ENCODE measurements at regions not wholly inside any gene's neighbourhood (a gene's known extent, or its start where the extent isn't known, plus 50 kb on each side); places are given as distances from the start of the nearest gene placed in this dataset.

DNA sequence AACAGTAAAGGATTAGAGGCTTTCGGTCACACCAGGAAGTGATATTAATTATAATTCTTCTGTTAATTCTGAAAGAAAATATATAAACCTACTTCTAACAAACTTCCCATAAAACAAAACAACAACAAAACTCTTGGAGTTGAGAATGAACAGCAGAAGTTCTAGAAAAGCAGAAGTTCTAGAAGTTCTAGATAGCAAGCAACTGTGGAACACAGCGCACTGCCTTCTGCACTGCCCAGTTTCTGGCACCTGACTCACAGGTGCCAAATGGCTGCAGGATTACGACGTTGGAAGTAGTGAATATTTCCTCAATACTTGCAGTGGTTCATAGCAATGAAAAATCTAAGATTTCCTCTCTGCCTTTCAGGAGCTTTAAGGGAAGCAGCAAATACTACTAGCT, 132.2 kb downstream of the OR13A1 start:
- H3K9me3 ChIP-seq (ENCODE audit: control insufficient read depth, low read length), result no peaks in the 10 kb centered on the region
- no peak overlapping the region for H3K27ac ChIP-seq (ENCODE audit: low read depth, low read length, severe bottlenecking)
- no peak overlapping the region for H3K4me3 ChIP-seq (ENCODE audit: extremely low read depth, insufficient read depth, low read length, poor library complexity, severe bottlenecking)
- no peaks in the 10 kb centered on the region for H3K4me1 ChIP-seq (ENCODE audit: control insufficient read depth, insufficient read depth, low read length, poor library complexity, severe bottlenecking)
- WGBS, 2 experiments (ENCODE audit: insufficient coverage in 2 of 2), result 88 to 100% methylated on average over 1 to 2 of the region's 4 CpGs
- no peaks in the 10 kb centered on the region for H3K36me3 ChIP-seq (ENCODE audit: control insufficient read depth, insufficient read depth, low read length)

DNA sequence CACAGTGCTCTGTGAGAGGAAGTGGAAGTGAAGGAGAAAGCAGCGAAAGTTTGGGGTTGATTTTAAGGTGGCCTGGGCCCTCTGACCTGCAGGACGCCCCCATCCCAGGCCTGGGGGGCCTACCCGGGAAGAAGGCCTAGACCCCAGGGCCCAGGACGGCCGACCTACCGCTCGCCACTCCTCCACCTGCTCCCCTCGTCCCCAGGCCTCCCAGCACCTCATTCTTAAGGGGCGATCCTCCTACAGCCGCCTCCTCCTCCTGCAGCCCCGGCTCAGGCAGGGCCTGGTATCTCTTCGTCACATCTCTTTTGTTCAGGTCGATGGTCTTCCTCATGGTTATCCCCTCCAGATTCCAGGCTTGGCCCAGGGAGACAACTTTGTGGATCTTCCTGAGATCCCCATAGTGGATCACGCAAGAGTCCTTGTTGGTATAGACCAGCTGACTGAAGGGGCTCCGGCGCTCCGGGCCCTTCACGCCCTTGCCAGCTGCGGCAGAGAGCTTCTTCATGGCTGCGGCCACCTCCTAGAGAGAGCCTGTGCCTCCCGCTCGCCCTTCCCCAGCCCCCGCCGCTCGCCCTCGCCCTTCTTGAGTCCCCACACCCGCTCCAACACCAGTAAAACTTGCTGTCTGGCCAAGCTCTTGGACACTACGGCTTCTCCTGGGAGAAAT, 117.5 kb downstream of the OR13A1 start:
- WGBS, 2 experiments (ENCODE audit: insufficient coverage in 2 of 2), result 91% methylated on average over 20 to 27 of the region's 28 CpGs
- Histone ChIP-seq H3K4me1 (ENCODE audit: control insufficient read depth, insufficient read depth, low read length, poor library complexity, severe bottlenecking) (no peaks in the 10 kb centered on the region), H3K9me3 (ENCODE audit: control insufficient read depth, low read length) (no peaks in the 10 kb centered on the region), H3K27ac (ENCODE audit: low read depth, low read length, severe bottlenecking) (no peak overlapping the region), H3K4me3 (ENCODE audit: extremely low read depth, insufficient read depth, low read length, poor library complexity, severe bottlenecking) (no peak overlapping the region), H3K36me3 (ENCODE audit: control insufficient read depth, insufficient read depth, low read length) (no peaks in the 10 kb centered on the region)

DNA sequence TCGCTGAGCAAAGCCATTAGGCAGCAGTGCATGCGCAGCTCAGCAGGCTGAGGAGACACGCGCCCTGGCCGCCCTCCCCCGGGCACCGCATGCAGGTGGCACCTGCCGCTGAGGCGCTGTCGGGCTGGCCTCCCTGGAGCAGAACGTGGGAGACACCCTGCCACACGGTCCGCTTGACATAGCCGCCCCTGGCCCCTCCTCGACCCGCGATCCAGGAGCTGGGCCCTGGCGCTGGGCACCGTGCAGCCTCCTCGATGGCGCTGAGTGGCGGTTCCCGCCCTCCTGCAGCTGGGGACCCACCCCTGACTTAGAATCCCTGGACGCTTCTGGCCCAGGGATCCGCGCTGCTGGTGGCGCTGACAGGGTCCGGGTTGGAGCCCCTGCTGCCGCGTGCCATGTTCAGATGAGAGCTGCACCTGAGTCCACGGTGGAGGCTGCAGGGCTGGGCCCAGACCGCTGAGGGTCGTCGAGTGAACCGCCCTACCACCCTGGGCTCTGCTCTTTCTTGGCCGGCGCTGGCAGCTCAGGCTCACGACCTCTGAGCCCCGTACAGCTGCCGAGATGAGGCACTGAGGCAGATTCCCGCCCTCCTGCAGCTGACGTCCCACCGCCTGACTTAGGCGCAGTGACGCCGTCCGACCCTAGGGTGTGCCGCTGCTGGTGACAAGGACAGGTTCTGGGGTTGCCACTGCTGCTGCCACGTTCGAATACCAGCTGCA, 116.8 kb downstream of the OR13A1 start:
- Histone ChIP-seq H3K4me1 (ENCODE audit: control insufficient read depth, insufficient read depth, low read length, poor library complexity, severe bottlenecking) (no peaks in the 10 kb centered on the region), H3K9me3 (ENCODE audit: control insufficient read depth, low read length) (no peaks in the 10 kb centered on the region), H3K27ac (ENCODE audit: low read depth, low read length, severe bottlenecking) (no peak overlapping the region), H3K4me3 (ENCODE audit: extremely low read depth, insufficient read depth, low read length, poor library complexity, severe bottlenecking) (no peak overlapping the region), H3K36me3 (ENCODE audit: control insufficient read depth, insufficient read depth, low read length) (no peaks in the 10 kb centered on the region)
- WGBS, 2 experiments (ENCODE audit: insufficient coverage in 2 of 2), result 92 to 95% methylated on average over 41 to 50 of the region's 50 CpGs

- Histone ChIP-seq H3K9me3 (ENCODE audit: control insufficient read depth, low read length) (no peaks in the 10 kb centered on the region), H3K4me1 (ENCODE audit: control insufficient read depth, insufficient read depth, low read length, poor library complexity, severe bottlenecking) (no peaks in the 10 kb centered on the region), H3K4me3 (ENCODE audit: extremely low read depth, insufficient read depth, low read length, poor library complexity, severe bottlenecking) (no peak overlapping the region), H3K36me3 (ENCODE audit: control insufficient read depth, insufficient read depth, low read length) (no peaks in the 10 kb centered on the region), H3K27ac (ENCODE audit: low read depth, low read length, severe bottlenecking) (no peak overlapping the region)
- 91 to 92% methylated on average over 23 to 26 of the region's 28 CpGs for WGBS, 2 experiments (ENCODE audit: insufficient coverage in 2 of 2)
These were observed 116.1 kb downstream of the OR13A1 start for GRCh38 chr10:45199205-45199740.

DNA sequence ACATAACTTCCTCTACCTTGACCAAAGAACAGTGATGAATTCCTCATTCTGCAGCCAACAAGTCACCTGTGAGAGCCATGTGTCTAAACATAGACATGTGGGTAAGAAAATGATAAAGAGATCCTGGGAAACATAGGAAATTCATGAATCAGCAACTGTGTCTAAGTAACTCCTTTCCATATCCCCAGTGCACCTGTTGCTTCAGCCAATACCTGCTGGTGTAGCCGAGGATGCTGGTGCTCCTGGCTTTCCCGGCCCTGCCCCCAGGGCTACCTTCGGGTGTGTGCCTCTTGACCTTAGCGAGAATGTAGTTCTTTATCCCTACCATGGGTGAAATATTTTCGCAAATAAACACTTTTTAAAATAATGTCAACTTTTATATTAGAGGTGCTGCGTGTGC, 114.1 kb downstream of the OR13A1 start:
- 87 to 100% methylated on average over 1 to 3 of the region's 6 CpGs for WGBS, 2 experiments (ENCODE audit: insufficient coverage in 2 of 2)
- H3K4me1 ChIP-seq (ENCODE audit: control insufficient read depth, insufficient read depth, low read length, poor library complexity, severe bottlenecking), result no peaks in the 10 kb centered on the region
- H3K4me3 ChIP-seq (ENCODE audit: extremely low read depth, insufficient read depth, low read length, poor library complexity, severe bottlenecking), result no peak overlapping the region
- H3K27ac ChIP-seq (ENCODE audit: low read depth, low read length, severe bottlenecking), result no peak overlapping the region
- H3K36me3 ChIP-seq (ENCODE audit: control insufficient read depth, insufficient read depth, low read length), result no peaks in the 10 kb centered on the region
- no peaks in the 10 kb centered on the region for H3K9me3 ChIP-seq (ENCODE audit: control insufficient read depth, low read length)

DNA sequence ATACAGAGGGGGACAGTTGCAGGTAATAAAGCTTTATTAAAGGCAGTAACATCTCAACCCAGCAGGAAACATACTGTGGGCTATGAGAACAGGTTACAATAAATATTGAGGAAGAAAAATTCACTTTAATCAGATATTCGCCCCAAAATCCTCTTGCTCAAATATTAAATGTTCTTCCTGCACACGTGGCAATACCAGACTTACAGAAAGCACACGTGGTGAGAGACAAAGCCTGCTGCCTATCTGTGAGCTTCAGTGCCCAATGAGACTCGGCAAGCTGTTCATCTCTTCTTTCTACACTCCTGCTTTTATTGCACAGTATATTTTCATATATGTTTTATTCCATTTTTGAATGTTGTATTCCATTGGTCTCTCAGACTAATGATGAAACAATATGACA, 113.2 kb downstream of the OR13A1 start:
- Histone ChIP-seq H3K27ac (ENCODE audit: low read depth, low read length, severe bottlenecking) (no peak overlapping the region), H3K9me3 (ENCODE audit: control insufficient read depth, low read length) (no peaks in the 10 kb centered on the region), H3K36me3 (ENCODE audit: control insufficient read depth, insufficient read depth, low read length) (no peaks in the 10 kb centered on the region), H3K4me1 (ENCODE audit: control insufficient read depth, insufficient read depth, low read length, poor library complexity, severe bottlenecking) (no peaks in the 10 kb centered on the region), H3K4me3 (ENCODE audit: extremely low read depth, insufficient read depth, low read length, poor library complexity, severe bottlenecking) (no peak overlapping the region)
- WGBS, 2 experiments (ENCODE audit: insufficient coverage in 2 of 2), result 67% methylated on average over 3 of the region's 4 CpGs; no CpG with 5 or more reads in 1 of the 2 experiments

DNA sequence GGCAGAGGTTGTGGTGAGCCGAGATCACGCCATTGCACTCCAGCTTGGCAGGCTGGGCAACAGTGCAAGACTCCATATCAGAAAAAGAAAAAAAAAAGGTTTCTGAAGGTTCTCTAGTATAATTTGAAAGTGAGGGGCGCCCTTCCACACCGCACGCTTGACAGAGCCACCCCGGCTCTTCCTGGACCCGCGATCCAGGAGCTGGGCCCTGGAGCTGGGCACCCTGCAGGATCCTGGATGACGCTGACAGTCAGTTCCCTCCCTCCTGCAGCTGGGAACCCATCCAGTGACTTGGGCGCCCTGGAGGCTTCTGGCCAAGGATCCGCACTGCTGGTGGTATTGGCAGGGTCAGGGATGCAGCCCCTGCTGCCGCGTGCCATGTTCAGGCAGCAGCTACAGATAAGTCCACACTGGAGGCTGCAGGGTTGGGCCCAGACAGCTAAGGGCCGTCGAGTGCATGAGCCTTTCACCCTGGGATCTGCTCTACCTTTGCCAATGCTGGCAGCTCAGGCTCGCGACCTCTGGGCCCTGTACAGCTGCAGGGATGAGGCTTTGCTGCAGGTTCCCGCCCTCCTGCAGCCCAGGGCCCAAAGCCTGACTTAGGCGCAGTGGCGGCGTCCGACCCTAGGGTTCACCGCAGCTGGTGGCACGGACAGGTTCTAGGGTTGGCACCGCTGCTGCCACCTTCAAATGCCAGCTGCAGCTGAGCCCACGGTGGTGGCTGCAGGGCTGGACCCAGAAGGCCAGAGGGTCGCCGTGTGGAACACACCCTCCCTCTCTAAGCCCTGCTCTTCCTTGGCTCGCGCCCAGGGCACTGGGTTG, 110.2 kb downstream of the OR13A1 start:
- H3K4me1 ChIP-seq (ENCODE audit: control insufficient read depth, insufficient read depth, low read length, poor library complexity, severe bottlenecking), result no peaks in the 10 kb centered on the region
- H3K27ac ChIP-seq (ENCODE audit: low read depth, low read length, severe bottlenecking), result no peak overlapping the region
- H3K9me3 ChIP-seq (ENCODE audit: control insufficient read depth, low read length), result no peaks in the 10 kb centered on the region
- H3K36me3 ChIP-seq (ENCODE audit: control insufficient read depth, insufficient read depth, low read length), result no peaks in the 10 kb centered on the region
- H3K4me3 ChIP-seq (ENCODE audit: extremely low read depth, insufficient read depth, low read length, poor library complexity, severe bottlenecking), result no peak overlapping the region
- 93 to 94% methylated on average over 26 to 28 of the region's 30 CpGs for WGBS, 2 experiments (ENCODE audit: insufficient coverage in 2 of 2)

- Histone ChIP-seq H3K27ac (ENCODE audit: low read depth, low read length, severe bottlenecking) (no peak overlapping the region), H3K4me1 (ENCODE audit: control insufficient read depth, insufficient read depth, low read length, poor library complexity, severe bottlenecking) (no peaks in the 10 kb centered on the region), H3K36me3 (ENCODE audit: control insufficient read depth, insufficient read depth, low read length) (no peaks in the 10 kb centered on the region), H3K4me3 (ENCODE audit: extremely low read depth, insufficient read depth, low read length, poor library complexity, severe bottlenecking) (no peak overlapping the region), H3K9me3 (ENCODE audit: control insufficient read depth, low read length) (no peaks in the 10 kb centered on the region)
- no CpG with 5 or more reads among the region's 2 CpGs for WGBS, 2 experiments (ENCODE audit: insufficient coverage in 2 of 2)
These were observed 105.5 kb downstream of the OR13A1 start for GRCh38 chr10:45209888-45210287.

DNA sequence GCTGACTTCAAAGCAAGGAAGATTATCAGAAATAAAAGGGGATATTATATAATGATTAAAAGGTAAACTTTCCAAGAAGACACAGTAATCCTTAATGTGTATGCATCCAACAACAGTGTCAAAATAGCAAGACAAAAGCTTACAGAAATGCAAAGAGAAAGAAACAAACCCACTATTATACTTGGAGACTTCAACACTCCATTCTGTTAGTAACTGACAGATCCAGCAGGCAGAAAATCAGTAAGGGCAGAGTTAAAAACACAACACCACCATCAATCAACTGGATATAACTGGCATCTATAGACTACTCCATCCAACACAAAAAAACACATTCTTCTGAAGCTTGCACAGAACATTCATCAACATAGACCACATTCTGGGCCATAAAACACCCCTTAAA, 103.8 kb downstream of the OR13A1 start:
- H3K36me3 ChIP-seq (ENCODE audit: control insufficient read depth, insufficient read depth, low read length), result no peaks in the 10 kb centered on the region
- H3K27ac ChIP-seq (ENCODE audit: low read depth, low read length, severe bottlenecking), result no peak overlapping the region
- no peaks in the 10 kb centered on the region for H3K9me3 ChIP-seq (ENCODE audit: control insufficient read depth, low read length)
- H3K4me1 ChIP-seq (ENCODE audit: control insufficient read depth, insufficient read depth, low read length, poor library complexity, severe bottlenecking), result no peaks in the 10 kb centered on the region
- no peak overlapping the region for H3K4me3 ChIP-seq (ENCODE audit: extremely low read depth, insufficient read depth, low read length, poor library complexity, severe bottlenecking)

DNA sequence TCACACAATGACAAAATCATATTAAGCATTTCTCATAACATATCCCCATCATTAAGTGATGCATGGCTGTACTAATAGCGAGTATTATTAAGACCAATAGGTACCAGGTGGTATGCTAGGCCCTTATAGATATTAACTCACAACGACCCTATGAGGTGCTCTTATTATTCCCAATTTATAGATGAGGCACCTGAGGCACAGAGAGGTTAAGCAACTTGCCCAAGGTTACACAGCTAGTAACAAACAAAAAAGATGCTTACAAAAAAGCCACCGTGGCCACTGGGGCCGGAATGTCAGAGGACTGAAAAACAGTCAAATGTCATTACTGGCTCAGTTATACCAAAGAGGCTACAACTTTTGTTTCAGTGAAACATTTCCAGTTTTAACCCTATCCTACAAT, 96.0 kb downstream of the OR13A1 start:
- Histone ChIP-seq H3K9me3 (ENCODE audit: control insufficient read depth, low read length) (no peaks in the 10 kb centered on the region), H3K4me1 (ENCODE audit: control insufficient read depth, insufficient read depth, low read length, poor library complexity, severe bottlenecking) (no peaks in the 10 kb centered on the region), H3K36me3 (ENCODE audit: control insufficient read depth, insufficient read depth, low read length) (no peaks in the 10 kb centered on the region), H3K4me3 (ENCODE audit: extremely low read depth, insufficient read depth, low read length, poor library complexity, severe bottlenecking) (no peak overlapping the region), H3K27ac (ENCODE audit: low read depth, low read length, severe bottlenecking) (no peak overlapping the region)
- 80 to 88% methylated on average over 3 to 4 of the region's 4 CpGs for WGBS, 2 experiments (ENCODE audit: insufficient coverage in 2 of 2)

Data from mesodermal cell (in vitro differentiated cells).